HEK293 (cell line): ENCODE measurements at regions not wholly inside any gene's neighbourhood (a gene's known extent, or its start where the extent isn't known, plus 50 kb on each side); places are given as distances from the start of the nearest gene placed in this dataset.

Experiments used
- CTCF ChIA-PET: fragments of 350-600 bp; formaldehyde crosslinking; extraction: SDS; loops from one replicate; lab custom pipeline; 2021; ENCODE audit warnings: antibody characterized with exemption; lab: Yijun Ruan, JAX
- POLR2A ChIA-PET: fragments of 300-600 bp; formaldehyde crosslinking; extraction: SDS; loops from one replicate; lab custom pipeline; 2020; ENCODE audit warnings: antibody characterized with exemption, inconsistent platforms; lab: Yijun Ruan, JAX
- H3K27ac ChIP-seq: fragments of 200-500 bp; sonication (Bioruptor generic); 2 replicates; pipeline ENCODE4 v1.5.1; 2014; ENCODE audit warnings: low read depth, low read length, control low read depth, inconsistent platforms; ENCODE audit errors: extremely low read depth
- H3K36me3 ChIP-seq, 2 experiments: fragments of 200-500 bp in 1 of 2; sonication (Bioruptor generic) in 1 of 2; 1 replicate in 1 of 2; 2 replicates in 1 of 2; pipeline ENCODE4 v1.5.1; 2014 to 2017; ENCODE audit warnings: inconsistent platforms in 2 of 2, low read length in 2 of 2; ENCODE audit not compliant: control insufficient read depth in 2 of 2, insufficient read depth in 1 of 2
- H3K4me1 ChIP-seq: fragments of 200-500 bp; sonication (Bioruptor generic); 2 replicates; pipeline ENCODE4 v1.5.1; 2014; ENCODE audit warnings: mild to moderate bottlenecking, low read length, inconsistent platforms; ENCODE audit not compliant: control insufficient read depth, insufficient read depth
- H3K4me3 ChIP-seq: 2 replicates; pipeline ENCODE4 v1.5.1; 2011; ENCODE audit warnings: low read depth, mild to moderate bottlenecking, control low read depth, low read length, moderate library complexity
- H3K9me3 ChIP-seq: fragments of 200-500 bp; sonication (Bioruptor generic); 2 replicates; pipeline ENCODE4 v1.5.1; 2014; ENCODE audit warnings: low read depth, low read length, inconsistent platforms; ENCODE audit not compliant: control insufficient read depth, insufficient read depth
- EGR2 ChIP-seq: fragments of 450-650 bp; formaldehyde crosslinking; IDR thresholded peaks from 2 replicates; pipeline ENCODE4 v1.5.1; 2016; ENCODE audit warnings: low read depth, missing biosample characterization, missing genetic modification characterization
- GLI2 ChIP-seq: fragments of 450-650 bp; formaldehyde crosslinking; IDR thresholded peaks from 2 replicates; pipeline ENCODE4; 2017; ENCODE audit warnings: missing biosample characterization, missing genetic modification characterization, low read depth, borderline replicate concordance
- PATZ1 ChIP-seq: fragments of 450-650 bp; formaldehyde crosslinking; IDR thresholded peaks from 2 replicates; pipeline ENCODE4 v1.5.1; 2016; ENCODE audit warnings: missing biosample characterization, missing genetic modification characterization
- SETDB1 ChIP-seq: IDR thresholded peaks from one replicate; pipeline ENCODE4 v1.6.1; 2017; ENCODE audit warnings: mild to moderate bottlenecking, low read length, moderate library complexity, mixed read lengths; ENCODE audit not compliant: insufficient read length
- ZNF133 ChIP-seq: fragments of 450-650 bp; formaldehyde crosslinking; IDR thresholded peaks from 2 replicates; pipeline ENCODE4 v1.5.1; 2016; ENCODE audit warnings: missing biosample characterization, missing genetic modification characterization
- ZNF18 ChIP-seq: fragments of 450-650 bp; formaldehyde crosslinking; IDR thresholded peaks from 2 replicates; pipeline ENCODE4 v1.5.1; 2016; ENCODE audit warnings: missing biosample characterization, missing genetic modification characterization
- ZNF223 ChIP-seq: fragments of 450-650 bp; formaldehyde crosslinking; IDR thresholded peaks from 2 replicates; pipeline ENCODE4 v1.5.1; 2016; ENCODE audit warnings: missing biosample characterization, missing genetic modification characterization
- ZNF366 ChIP-seq: fragments of 450-650 bp; formaldehyde crosslinking; conservative IDR thresholded peaks from 2 replicates; pipeline ENCODE4 v1.5.1; 2016; ENCODE audit warnings: missing biosample characterization, missing genetic modification characterization
- ZNF610 ChIP-seq: fragments of 450-650 bp; formaldehyde crosslinking; IDR thresholded peaks from 2 replicates; pipeline ENCODE4 v1.5.1; 2016; ENCODE audit warnings: missing biosample characterization, missing genetic modification characterization, borderline replicate concordance
- ZNF623 ChIP-seq: fragments of 450-650 bp; formaldehyde crosslinking; IDR thresholded peaks from 2 replicates; pipeline ENCODE4 v1.5.1; 2016; ENCODE audit warnings: missing biosample characterization, missing genetic modification characterization
- ZNF660 ChIP-seq: fragments of 450-650 bp; IDR thresholded peaks from 2 replicates; pipeline ENCODE4 v1.5.1; 2018; ENCODE audit warnings: missing biosample characterization, mild to moderate bottlenecking, missing genetic modification characterization
- ZNF830 ChIP-seq: fragments of 450-650 bp; IDR thresholded peaks from 2 replicates; pipeline ENCODE4 v1.5.0; 2018; ENCODE audit warnings: missing biosample characterization, missing genetic modification characterization, low read depth, mild to moderate bottlenecking, moderate library complexity
- TF ChIP-seq, protein P1 (sequence below): fragments of 450-650 bp; formaldehyde crosslinking; IDR thresholded peaks from 2 replicates; pipeline ENCODE4 v1.5.1; 2016; ENCODE audit warnings: missing biosample characterization, missing genetic modification characterization
- TF ChIP-seq, protein P2 (sequence below): fragments of 450-650 bp; formaldehyde crosslinking; IDR thresholded peaks from 2 replicates; pipeline ENCODE4 v1.5.1; 2016; ENCODE audit warnings: missing biosample characterization, missing genetic modification characterization
- TF ChIP-seq, protein P3 (sequence below): fragments of 450-650 bp; formaldehyde crosslinking; conservative IDR thresholded peaks from 2 replicates; pipeline ENCODE4 v1.5.1; 2016; ENCODE audit warnings: low read depth, missing biosample characterization, missing genetic modification characterization

DNA sequence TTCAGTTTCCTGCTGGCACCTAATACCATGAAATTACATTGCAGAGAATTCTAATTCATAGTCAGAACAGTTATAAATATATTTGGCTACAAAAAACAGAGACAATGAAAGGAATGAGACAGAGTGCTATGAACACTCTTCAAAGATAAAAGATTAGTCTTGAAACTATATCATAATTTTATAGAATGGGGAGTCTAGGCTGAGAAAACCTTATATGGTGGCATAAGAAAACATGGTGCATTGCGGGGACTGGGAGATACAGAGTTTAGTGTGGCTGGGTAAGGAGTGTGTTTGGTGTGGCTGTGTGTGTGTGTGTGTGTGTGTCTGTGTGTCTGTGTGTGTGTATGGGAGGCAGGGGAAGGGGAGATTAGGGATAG is 64.5 kb upstream of the CTLA4 start:
- H3K4me1 ChIP-seq = no peaks in the 10 kb centered on the region
- CTCF ChIA-PET = no interaction called here
- TF ChIP-seq ZNF660 (tag by site-specific recombination) = no peak
- TF ChIP-seq GLI2 (tag by site-specific recombination) = no peak
- no peak for TF ChIP-seq ZNF610 (tag by site-specific recombination)
- no peak for TF ChIP-seq ZNF623 (tag by site-specific recombination)
- no peak for TF ChIP-seq ZNF830 (tag by site-specific recombination)
- TF ChIP-seq ZNF366 (tag by site-specific recombination) = no peak
- TF ChIP-seq, protein P1, sequence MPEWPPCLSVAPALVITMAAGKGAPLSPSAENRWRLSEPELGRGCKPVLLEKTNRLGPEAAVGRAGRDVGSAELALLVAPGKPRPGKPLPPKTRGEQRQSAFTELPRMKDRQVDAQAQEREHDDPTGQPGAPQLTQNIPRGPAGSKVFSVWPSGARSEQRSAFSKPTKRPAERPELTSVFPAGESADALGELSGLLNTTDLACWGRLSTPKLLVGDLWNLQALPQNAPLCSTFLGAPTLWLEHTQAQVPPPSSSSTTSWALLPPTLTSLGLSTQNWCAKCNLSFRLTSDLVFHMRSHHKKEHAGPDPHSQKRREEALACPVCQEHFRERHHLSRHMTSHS (tag by site-specific recombination) = no peak
- TF ChIP-seq ZNF133 = no peak
- no peak for TF ChIP-seq ZNF223 (tag by site-specific recombination)
- TF ChIP-seq PATZ1 = no peak
- TF ChIP-seq, all 188 proteins: peak for 0
- POLR2A ChIA-PET = no interaction called here
- no peak overlapping the region for H3K4me3 ChIP-seq
- no peaks in the 10 kb centered on the region for H3K9me3 ChIP-seq
- no peaks in the 10 kb centered on the region for H3K36me3 ChIP-seq
- H3K27ac ChIP-seq = no peak overlapping the region

DNA sequence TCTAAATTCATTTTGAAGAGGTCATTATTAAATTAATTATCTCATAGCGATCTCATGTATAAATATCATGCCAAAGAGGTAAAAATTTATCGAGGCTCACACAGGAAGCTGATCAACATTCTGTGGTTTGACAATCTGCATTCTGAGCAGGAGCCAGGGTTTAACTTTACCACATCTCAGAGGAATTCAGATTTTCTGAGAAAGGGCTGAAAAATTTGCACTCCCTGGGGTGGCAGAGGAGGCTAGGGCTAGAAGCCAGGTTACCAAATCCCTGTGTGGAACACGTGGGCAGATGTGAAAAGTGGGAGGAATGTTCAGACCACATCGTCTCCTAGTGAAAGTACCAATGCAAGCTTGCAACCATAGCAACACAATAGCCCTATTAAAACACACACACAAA is 63.5 kb upstream of the CTLA4 start:
- no peaks in the 10 kb centered on the region for H3K9me3 ChIP-seq
- H3K36me3 ChIP-seq = no peaks in the 10 kb centered on the region
- ChIA-PET POLR2A (no interaction called here), CTCF (interaction anchor here (0.6 to 1.5 kb wide), 2 partner anchors 11 to 13 kb away, joined by 3 to 7 read pairs; no protein-coding TSS in a partner anchor)
- no peak overlapping the region for H3K27ac ChIP-seq
- peak; percentile 29; the same call in 1 of the 2 replicates for TF ChIP-seq EGR2
- TF ChIP-seq SETDB1 = no peak
- no peak overlapping the region for H3K4me3 ChIP-seq
- no peaks in the 10 kb centered on the region for H3K4me1 ChIP-seq

DNA sequence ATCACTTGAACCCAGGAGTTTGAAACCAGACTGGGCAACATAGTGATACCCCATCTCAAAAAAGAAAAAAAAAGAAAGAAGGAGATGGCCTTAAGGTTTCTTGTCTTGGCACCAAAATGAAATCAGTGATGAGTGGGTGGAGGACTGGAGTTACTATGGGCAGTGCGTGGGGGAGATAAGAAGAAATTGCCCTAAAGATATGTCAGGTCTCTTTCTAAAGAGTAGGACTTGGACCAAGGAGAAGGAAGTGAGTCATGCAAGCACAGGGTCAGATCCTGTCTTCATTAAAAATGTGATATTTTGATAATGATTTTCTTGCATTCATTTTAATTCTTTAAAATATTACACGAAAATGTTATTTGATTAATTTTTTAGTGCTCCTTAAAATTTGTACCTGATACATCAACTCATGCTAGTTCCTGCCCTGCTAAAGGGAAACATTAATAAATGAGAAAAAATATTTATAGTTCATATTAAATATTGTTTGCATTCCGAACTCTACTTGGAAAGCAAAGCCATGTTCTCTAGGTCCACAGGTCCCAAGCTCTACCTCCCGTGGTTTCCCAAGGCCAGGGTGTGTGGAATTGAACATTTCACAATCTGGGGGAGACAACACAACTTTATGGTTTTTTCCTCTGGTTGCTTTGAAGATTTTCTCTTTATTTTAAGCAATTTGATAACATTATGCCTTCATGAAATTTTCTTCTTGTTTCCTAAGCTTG is 62.6 kb upstream of the CTLA4 start:
- H3K4me3 ChIP-seq = no peak overlapping the region
- TF ChIP-seq, protein P2, sequence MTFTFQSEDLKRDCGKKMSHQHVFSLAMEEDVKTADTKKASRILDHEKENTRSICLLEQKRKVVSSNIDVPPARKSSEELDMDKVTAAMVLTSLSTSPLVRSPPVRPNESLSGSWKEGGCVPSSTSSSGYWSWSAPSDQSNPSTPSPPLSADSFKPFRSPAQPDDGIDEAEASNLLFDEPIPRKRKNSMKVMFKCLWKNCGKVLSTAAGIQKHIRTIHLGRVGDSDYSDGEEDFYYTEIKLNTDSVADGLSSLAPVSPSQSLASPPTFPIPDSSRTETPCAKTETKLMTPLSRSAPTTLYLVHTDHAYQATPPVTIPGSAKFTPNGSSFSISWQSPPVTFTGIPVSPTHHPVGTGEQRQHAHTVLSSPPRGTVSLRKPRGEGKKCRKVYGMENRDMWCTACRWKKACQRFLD (tag by site-specific recombination) = no peak
- TF ChIP-seq, protein P3, sequence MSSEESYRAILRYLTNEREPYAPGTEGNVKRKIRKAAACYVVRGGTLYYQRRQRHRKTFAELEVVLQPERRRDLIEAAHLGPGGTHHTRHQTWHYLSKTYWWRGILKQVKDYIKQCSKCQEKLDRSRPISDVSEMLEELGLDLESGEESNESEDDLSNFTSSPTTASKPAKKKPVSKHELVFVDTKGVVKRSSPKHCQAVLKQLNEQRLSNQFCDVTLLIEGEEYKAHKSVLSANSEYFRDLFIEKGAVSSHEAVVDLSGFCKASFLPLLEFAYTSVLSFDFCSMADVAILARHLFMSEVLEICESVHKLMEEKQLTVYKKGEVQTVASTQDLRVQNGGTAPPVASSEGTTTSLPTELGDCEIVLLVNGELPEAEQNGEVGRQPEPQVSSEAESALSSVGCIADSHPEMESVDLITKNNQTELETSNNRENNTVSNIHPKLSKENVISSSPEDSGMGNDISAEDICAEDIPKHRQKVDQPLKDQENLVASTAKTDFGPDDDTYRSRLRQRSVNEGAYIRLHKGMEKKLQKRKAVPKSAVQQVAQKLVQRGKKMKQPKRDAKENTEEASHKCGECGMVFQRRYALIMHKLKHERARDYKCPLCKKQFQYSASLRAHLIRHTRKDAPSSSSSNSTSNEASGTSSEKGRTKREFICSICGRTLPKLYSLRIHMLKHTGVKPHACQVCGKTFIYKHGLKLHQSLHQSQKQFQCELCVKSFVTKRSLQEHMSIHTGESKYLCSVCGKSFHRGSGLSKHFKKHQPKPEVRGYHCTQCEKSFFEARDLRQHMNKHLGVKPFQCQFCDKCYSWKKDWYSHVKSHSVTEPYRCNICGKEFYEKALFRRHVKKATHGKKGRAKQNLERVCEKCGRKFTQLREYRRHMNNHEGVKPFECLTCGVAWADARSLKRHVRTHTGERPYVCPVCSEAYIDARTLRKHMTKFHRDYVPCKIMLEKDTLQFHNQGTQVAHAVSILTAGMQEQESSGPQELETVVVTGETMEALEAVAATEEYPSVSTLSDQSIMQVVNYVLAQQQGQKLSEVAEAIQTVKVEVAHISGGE (tag by site-specific recombination) = no peak
- TF ChIP-seq ZNF18 (tag by site-specific recombination) = no peak
- TF ChIP-seq, all 188 proteins: peak for 0
- Histone ChIP-seq H3K9me3 (no peaks in the 10 kb centered on the region), H3K36me3 (no peaks in the 10 kb centered on the region), H3K4me1 (no peaks in the 10 kb centered on the region), H3K27ac (no peak overlapping the region)
- POLR2A ChIA-PET = no interaction called here
- CTCF ChIA-PET = interaction anchor here (0.6 to 1.5 kb wide), 3 partner anchors 10 to 14 kb away, joined by 3 to 7 read pairs (median 4); no protein-coding TSS in a partner anchor
